GM19025 (cell line): ENCODE measurements at regions not wholly inside any gene's neighbourhood (a gene's known extent, or its start where the extent isn't known, plus 50 kb on each side); places are given as distances from the start of the nearest gene placed in this dataset.
"Not testable (repeated sequence)": the region's sequence is repeated elsewhere in the genome, so short reads cannot be mapped to it uniquely, and the experiment has no call there.

ENCODE experiments used
- ATAC-seq: cut with Tn5 transposase; IDR thresholded peaks from one replicate; pipeline ENCODE4 v1.9.1; 2021; ENCODE audit warnings: mild to moderate bottlenecking, low read depth, moderate library complexity; ENCODE audit not compliant: unreplicated experiment

DNA sequence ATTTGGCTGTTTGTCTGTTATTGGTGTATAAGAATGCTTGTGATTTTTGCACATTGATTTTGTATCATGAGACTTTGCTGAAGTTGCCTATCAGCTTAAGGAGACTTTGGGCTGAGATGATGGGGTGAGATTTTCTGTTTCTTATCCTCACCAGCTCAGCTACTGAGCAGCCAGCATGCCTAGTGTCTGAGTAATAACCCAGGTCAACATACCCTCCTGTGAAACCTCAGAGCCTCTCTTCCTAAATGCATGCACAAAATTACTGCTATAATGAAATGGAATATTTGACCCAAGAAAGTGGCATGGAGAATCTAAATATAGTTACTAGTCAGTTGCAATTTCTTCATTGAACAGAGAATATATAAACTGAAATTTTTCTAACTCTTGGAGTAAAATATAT, 220.8 kb downstream of the MINAR1 start:
- not testable (repeated sequence) for ATAC-seq

DNA sequence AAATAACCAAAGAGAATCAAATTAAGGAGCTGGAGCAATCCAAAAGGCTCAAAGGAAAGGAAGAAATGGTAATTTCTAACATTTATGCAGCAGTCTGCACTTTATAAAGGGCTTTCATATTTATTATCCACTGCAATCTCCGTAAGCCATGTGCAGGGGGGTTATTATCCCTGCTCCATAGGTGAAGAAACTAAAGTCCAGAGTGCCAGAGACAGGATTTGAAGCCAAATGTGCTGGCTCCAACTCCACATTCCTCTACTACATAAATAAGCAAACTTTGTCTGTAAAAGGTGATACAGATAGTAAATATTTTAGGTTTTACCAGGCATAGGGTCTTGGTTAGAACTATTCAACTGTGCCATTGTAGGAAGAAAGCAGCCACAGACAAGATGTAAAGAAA, 221.4 kb downstream of the MINAR1 start:
- no peak for ATAC-seq

DNA sequence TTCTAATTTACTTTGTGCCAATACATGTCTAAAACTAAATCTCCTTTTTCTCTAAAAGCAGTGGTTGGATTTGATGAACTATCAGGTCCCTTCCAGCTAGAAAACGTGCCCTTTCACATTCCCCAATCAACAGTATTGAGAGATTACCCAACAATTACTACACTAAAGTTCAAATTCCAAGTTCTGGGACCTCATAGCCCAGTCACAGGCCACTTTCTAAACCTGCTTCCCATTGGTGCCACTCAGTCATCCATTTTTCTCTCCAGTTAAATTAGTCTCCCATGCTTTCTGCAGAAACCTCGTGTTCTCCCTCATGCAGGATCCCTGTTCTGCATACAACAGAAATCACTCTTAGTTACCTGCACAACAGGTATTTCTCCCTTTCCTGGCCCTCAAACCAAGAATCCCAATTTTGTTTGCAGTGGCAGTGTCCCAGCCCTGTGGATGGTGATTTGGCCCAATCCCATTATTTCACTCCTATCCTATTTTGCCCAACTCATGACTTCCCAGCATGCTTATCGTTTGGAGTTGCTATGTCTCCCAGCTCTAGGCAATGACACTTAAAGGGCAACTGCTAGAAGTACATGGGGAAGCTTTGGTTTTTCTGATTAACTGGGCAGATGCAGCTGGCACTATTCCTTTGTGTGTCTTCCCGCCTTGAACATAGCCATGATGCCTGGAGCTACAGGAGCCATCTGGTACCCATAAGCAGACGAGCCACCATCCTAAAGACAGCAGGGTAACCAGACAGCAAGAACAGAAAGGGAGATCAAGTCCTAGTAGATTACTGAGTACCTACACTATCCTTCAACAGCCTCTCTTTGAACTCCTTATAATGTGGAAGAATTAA, 224.2 kb downstream of the MINAR1 start:
- ATAC-seq: no peak

DNA sequence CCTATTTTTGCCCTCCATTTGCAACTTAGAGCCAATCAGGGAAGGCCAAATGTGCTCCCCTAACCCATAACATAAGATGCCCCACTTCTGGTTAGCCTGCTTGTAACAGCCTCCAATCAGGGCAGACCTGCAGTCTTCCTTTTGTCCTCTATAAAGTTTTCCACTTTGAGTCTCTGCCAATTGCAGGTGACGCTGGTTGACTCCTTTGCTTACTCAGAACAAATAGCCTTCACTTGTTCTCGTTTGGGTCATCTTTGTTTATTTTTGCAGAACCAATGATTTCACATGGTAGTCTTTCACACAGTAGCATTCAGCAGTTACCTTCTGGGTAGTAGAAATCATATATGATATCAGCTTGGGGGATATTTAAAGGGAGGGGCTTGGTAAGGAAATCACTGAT, 225.6 kb downstream of the MINAR1 start:
- no peak for ATAC-seq

DNA sequence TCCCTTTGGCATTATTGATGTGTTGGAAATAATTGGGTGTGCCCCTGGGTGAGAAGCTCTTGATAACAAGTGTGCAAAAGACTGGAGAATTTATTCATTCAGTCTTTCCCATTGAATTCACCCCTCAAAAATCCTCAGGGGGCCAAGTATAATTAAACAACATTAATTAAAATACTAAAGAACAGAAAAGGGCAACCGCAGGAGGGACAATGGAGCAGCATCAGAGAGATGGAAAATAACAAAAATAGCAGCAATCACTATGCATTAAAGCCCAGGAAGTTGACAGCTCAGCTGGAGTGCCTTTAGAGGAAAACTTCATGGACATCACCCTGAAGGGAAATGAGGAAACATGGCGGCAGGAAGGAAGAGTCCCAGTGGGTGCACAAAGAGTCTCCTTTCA, 227.6 kb downstream of the MINAR1 start:
- ATAC-seq: no peak

DNA sequence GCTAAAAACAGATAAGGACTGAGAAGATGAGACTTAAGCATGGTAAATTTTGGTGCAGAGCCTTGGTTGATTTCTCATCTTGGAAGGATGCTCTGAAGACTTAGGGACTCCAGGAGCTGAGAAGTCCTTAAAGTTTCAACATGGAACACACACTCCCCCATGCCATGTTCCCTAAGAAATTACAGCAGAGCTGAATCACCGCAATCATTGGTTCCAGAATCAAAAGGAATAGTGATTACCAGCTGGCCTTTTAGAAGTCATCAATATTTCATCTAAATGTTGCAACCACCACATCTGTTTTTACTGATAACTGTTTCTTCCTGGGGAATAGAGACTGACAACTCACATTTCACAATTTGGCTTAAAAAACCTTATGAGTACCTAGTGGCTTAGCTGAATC, 229.3 kb downstream of the MINAR1 start:
- ATAC-seq: no peak

DNA sequence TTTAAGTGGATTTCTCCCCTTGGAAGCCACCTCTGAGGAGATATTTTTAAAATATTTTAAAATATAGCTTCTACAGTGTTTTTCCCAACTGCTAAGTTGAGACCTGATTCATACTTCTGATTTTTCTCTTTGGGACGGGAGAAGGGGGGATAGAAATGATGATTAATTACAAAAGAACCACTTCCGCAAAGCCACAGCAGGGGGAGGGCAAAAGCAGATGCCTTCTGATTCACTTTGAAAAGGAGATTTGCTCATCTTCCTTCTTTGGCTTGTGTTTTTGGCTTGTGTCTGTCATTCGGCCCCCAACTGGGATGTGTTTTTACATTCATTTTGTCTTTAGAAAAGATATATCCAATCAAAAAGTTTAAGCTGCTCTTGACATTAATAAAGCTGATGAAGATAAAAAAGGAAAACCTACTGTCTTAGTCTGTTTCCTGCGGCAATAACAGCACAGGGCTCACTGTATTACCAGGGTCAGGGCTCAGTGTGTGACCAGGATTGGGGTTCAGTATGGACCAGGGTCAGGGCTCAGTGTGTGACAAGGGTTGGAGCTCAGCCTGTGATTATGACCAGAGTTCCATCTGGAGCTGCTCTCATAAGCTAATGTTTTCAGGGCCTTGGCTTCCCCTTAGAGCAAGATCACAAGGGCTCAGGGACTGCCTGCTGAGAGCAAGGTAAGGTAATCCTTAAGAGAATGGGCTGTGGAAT, 223.2 kb downstream of the MTHFS start:
- ATAC-seq: no peak

DNA sequence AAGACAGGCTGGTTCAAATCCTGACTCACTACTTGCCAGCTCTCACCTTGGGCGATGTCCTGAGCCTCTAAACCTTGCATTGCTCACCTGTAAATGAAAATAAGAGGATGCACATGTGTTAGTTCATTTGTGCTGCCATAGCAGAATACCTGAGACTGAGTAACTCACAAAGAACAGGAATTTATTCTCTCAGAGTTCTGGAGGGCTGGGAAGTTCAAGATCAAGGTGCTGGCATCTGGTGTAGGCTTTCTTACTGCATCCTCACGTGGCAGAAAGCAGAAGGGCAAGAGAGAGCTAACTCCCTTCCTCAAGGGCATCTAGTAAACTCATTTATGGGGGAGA, 222.7 kb downstream of the MTHFS start:
- no peak for ATAC-seq

DNA sequence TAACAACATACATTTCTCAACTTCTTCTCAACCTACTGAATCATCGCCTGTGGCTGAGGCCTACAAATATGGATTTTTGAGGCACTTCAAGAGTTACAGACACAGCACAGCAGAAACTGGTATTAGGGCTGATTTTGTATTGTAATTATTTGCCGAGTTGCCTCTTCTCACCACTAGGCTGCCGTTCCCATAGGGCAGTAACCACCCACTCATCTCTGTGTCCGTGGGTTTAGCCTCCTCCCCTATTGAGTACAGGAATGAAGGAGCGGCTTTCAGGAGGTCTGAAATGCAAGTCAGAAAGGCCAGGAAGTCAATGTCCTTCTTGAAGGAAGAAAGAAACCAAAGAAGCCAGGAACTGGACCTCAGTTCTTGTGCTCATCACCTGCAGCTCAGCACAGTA, 220.8 kb downstream of the MTHFS start:
- no peak for ATAC-seq

DNA sequence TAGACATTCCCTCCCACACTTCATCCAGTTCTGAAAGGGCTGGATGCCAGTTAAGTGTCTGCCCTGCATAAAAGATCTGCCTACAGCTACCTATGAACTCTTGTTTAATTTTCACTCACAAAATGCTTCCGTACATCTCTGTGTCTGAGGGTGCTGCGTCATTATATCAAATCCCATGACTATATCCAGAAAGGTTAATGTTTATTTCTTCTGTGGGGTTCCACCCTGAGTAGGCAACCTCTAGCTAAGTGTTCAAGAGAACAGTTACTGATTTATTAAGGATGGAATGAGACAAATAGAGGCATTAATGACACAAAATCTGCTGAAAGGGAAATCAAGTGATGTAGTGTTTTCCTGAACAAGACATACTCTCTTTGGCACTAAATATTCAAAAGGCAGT, 220.2 kb downstream of the MTHFS start:
- ATAC-seq: no peak

DNA sequence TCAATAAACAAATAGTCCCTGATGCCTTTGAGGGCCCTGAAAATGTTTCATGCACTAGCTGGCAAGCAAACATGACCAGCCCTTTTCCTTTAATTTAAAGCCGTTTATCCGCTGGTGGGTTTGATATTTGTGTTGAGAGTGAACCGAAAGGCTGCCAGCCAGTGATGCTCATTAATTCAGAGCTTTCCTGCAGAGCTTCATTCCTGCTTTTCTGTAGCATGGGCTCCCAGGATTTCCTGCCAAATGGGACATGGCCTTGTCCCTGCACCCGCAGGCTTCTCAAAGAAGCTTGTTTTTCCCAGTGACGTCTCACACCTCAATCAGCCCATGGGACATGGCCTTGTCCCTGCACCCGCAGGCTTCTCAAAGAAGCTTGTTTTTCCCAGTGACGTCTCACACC, 219.6 kb downstream of the MTHFS start:
- no peak for ATAC-seq

DNA sequence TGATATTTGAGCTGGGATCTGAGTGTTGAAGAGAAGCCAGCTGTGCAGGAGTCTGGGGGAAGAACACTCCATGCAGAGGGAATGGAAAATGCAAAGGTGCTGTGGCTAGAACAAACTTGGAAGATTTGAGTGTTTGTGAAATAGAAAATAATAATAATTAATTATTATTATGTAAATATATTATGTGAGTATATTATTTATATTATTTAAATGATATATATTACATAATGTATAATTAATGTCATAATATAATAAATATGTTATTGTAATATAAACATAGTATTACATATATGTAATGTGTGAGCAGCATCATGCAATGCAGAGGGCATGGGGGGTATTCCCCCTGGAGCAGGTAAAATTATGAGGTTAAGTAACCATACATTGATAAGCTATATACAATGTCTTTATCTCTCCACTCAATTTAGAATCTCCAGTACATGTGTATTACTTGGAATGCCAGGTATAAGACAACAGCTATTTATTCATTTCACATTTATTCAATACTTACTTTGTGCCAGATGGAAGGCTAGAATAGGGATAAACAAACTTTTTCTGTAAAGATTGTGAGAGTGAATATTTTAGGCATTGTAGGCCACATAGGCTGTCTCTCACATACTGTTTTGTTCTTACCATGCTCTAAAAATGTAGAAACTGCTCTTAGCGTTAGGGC, 218.6 kb downstream of the MTHFS start:
- no peak for ATAC-seq

DNA sequence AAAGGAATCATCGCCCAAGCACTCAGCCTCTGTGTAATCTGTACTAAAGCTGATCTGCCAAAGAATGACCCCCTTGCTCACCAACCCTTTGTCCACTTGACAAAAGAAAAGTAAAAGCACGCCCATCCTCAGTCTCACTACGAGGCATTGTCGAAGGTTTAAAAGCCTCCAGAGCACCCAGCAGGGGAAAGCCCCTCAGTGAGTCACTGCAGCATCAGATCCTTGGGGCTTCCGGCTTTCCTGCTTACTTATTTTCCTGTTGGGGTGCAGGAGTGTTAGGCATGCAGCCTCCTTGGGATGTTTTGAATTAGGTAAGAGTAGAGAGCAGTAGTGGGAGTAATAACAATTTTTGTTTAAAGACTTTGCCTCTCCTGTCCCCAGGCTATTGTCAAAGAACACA, 216.1 kb downstream of the MTHFS start:
- ATAC-seq: peak; percentile 58

DNA sequence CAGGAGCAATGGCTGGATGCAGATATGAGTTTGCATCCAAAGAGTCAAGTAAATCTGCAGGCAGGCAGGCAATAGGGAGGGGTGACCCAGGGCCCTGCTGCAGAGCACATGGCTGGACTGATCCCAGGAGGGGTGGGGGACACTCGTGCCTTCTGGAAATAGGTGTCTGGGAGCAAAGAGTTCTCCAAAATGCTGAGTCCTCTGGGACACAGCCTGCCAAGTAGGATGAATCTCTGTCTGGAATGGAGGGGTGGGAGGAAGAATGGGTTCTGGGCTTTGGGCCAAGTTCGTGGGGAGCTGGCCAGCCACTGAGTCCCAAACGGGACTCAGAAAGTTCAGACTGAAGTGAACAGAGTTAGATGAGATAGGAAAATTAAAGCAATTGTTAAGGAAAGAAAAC, 214.5 kb downstream of the MTHFS start:
- no peak for ATAC-seq

DNA sequence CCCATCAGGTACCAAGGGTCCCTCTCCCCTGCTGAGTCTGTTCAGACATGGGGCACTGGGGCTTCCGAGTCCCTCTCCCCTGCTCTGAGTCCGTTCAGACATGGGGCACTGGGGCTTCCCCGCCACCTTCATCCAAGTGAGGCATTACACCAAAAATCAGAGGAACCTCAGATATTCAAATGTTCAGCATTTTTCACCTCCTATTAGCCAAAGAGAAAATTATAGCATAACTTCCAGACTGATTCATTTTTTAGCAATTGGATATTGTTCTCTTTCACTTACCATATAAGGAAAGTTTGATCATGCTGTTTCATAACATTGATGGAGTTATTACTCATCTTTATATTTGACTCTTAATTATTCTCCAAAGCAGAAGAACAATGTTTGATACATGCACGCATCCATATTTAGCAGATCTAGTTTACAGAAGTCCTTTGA, 213.9 kb downstream of the MTHFS start:
- no peak for ATAC-seq

DNA sequence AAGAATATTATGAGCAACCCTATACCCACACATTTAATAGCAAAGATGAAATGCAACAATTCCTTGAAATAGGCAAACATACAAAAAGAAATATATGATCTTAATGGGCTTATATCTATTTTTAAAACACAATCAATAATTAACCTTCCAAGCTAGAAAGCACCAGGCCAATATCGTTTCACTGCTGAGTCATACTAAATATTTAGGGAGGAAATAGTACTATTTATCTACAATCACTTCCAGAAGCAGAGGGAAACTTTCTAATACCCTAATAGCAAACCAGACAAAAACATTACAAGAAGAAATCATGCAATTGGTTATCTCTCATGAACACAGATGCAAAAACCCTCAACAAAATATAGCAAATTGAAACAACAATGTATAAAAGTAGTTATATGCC, 207.8 kb downstream of the MTHFS start:
- ATAC-seq: no peak

DNA sequence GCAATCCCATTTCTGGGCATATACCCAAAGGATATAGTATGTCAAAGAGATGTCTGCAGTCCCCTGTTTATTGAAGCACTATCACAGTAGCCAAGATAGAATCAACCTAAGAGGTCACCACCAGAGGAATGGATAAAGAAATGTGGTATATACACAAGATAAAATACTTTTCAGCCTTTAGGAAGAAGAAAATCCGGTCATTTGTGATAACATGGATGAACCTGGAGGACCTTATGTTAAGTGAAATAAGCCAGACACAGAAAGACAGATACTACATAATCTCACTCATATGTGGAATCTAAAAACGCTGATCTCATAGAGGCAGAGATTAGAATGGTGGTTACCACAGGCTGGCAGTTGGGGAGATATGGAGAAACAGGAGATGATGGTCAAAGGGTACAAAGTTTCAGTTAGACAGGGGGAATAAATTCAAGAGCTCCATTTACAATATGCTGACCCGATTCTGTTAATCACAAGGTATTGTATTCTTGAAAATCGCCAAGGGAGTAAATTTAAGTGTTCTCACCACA, 195.8 kb downstream of the MTHFS start:
- ATAC-seq: no peak

DNA sequence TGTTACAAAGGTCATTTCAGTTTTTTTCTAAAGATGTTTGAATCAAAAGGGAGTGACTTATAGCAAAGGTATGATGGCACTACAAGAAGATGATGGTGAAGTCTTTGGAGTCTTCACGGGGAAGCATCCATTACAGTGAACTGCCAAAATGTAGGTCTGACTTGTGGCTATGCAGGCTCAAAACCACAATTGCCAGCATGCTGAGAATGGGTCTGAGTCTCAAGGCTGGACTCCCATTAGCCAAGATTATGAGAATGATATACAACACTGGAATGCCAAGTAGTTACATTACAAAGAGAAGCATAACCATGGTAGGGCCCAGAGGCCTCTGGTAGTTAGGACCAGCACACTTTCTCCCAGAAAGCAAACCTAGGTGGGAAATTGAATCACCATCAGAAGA, 194.2 kb downstream of the MTHFS start:
- ATAC-seq: no peak

DNA sequence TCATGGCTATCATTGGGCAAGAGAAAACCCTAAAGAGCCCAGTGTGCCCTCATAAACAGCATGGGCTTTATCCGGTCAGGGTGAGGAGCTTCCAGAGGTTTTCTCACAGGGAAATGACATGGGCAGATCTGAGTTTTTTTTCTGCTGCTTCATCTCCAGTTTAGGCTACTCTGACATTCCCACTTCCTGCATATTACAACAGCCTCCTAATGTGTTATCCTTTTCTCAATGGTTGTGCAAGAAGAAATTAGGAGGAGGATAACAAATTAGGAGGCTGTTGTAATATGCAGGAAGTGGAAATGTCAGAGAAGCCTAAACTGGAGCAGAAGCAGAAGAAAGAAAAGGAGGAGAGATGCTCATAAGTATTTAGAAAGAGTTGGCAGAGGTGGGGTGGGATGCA, 175.6 kb downstream of the MTHFS start:
- no peak for ATAC-seq

DNA sequence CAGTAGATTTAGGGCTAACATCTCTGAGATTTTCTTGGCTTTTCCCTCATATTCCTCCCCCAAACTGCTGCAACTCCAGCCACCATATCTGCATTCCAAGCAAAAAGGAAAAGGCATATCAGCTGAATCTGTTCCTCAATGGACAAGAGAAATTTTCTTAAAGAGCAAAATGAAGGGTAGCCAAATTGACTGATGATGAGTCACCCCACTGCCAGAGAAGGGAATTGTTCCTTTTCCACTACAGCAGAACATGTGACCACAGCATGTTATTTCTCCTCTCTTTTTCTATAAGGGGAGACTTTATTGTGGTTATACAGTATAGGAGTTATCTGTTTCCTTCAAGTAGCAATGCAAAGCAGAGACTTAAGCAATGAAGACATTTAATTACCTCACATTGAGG, 172.5 kb downstream of the MTHFS start:
- ATAC-seq: no peak

DNA sequence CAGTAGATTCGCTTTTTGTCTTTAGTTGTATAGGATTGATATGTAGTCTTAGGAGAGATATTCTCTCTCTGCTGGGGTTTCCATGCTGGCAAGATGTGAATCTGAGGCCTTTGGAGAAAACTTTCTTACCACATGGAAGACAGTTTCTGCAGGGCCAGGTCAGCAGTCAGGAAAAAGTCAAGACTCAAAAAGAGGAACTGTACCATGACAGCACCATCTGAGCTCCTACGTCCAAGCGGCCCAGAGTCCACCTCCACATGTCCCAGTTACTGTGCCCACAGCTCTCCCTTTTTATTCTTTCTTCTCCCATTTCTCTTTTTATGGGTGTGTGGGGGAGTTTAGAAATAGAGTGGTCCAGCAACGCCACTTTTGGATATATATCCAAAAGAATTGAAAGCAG, 172.0 kb downstream of the MTHFS start:
- ATAC-seq: no peak
